ENCODE measurements at regions not wholly inside any gene's neighbourhood (a gene's known extent, or its start where the extent isn't known, plus 50 kb on each side); places are given as distances from the start of the nearest gene placed in this dataset.
"Not testable (repeated sequence)": the region's sequence is repeated elsewhere in the genome, so short reads cannot be mapped to it uniquely, and the experiment has no call there.

DNA sequence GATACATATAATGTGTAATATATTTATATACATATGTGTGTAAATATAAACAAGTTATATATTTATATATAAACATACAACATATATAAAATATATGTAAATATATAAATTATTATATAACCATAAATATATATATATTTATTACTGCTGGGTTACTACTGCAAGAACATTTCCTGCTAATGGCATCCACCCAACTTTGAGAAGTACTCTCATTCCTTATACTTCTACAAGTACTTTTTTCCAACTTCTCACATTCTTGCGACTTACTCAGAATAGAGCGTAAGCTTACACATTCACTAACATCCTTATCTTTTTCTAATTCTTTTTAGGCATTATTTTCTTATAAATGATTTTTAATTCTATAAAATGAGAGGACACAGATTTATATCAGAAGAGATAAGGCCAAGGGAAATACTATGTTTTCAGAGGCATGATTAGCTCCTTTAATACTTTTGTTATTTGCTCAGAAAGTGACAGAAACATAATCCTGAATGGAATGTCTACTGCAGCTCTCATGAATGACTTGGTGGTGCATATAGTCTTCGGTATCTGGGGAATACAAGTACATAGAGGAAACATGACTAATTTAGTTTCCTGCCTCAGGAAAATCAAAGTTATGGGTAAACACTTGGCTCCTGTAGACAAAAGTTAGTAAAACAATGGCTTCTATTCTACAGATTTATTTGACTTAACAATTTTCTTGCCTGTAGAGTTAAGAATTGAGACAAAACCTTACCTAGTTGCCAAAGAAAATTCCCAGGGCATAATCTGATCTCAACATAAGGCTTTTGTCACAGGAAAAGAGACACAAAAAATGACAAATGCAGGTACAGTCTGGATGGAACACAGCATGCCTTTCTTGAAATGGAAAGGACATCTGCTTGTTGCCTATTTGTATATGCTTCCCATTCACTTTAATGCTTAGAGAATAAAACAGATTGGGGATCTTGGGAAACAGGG is 453.9 kb downstream of the SQOR start:
- no peak for DNase-seq (ENCODE audit: low read depth in 1 of 2, low spot score in 1 of 2)

GRCh38 chr15:46089467-46089935 is 454.7 kb downstream of the SQOR start:
- DNase-seq (ENCODE audit: low read depth in 1 of 2, low spot score in 1 of 2), result no peak

DNA sequence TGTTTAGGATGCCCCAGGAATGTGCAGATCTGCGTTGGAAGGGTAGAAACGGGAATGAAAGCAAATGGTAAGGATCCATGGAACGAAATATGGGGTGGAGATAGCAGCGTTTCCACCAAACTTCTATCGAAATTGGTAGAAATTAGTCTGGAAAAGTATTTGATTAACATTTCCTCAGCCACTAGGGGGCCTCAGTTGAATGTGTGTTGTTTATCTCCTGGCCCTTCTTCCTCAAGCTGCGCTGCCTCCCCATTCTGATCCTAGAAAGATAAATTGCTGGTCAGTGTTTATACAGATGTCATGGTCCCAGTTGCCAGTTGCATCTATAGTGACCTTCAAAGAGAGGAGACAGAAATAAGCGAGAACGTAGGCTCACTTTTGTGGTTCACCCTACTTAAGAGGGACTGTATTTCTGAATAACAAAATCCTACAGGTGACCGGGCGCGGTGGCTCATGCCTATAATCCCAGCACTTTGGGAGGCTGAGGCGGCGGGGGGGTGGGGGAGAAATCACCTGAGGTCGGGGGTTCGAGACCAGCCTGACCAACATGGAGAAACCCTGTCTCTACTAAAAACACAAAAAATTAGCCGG is 457.1 kb downstream of the SQOR start:
- no peak for DNase-seq (ENCODE audit: low read depth in 1 of 2, low spot score in 1 of 2)

GRCh38 chr15:46098006-46098405 is 463.2 kb downstream of the SQOR start:
- not testable (repeated sequence) for DNase-seq (ENCODE audit: low read depth in 1 of 2, low spot score in 1 of 2)

- DNase-seq (ENCODE audit: low read depth in 1 of 2, low spot score in 1 of 2), result no peak
Observed at GRCh38 chr15:46110755-46111154, 475.9 kb downstream of the SQOR start.

- DNase-seq (ENCODE audit: low read depth in 1 of 2, low spot score in 1 of 2), result no peak
Observed at GRCh38 chr15:46111730-46112129, 476.9 kb downstream of the SQOR start.

DNA sequence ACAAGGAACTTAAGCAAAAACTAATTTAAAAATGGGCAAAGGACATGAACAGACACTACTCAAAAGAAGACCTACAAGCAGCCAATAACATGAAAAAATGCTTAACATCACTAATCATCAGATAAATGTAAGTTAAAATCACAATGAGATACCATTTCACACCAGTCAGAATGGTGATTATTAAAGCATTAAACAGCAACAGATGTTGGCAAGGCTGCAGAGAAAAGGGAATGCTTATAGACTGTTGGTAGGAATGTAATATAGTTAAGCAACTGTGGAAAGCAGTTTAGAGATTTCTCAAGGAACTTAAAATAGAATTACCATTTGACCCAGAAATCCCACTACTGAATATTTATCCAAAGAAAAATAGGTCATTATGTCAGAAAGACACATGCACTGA is 482.2 kb downstream of the SQOR start:
- DNase-seq (ENCODE audit: low read depth in 1 of 2, low spot score in 1 of 2), result no peak

DNA sequence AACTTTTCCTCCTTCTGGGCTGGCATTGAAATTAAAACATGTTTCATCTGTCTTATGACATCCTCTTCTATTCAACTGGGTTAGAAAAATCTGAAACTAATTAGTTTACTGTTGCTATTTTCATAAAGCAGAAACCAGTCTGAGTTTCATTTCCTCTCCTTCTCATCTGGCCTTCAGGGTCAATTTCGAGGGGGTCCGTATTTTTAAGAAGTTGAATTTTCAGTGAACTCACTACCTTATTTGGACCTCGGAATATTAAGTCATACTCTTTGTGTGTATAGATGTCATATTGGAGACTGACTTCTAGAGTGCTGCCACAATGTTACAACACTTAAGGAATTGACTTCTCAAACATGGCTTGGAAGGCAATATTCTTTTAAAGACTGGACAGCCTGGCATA is 485.9 kb downstream of the SQOR start:
- DNase-seq (ENCODE audit: low read depth in 1 of 2, low spot score in 1 of 2), result no peak

- DNase-seq (ENCODE audit: low read depth in 1 of 2, low spot score in 1 of 2), result no peak
Observed at GRCh38 chr15:46121441-46121840, 486.6 kb downstream of the SQOR start.

GRCh38 chr15:46126581-46126980 is 491.8 kb downstream of the SQOR start:
- DNase-seq (ENCODE audit: low read depth in 1 of 2, low spot score in 1 of 2), result no peak

GRCh38 chr15:46127361-46127874 is 492.6 kb downstream of the SQOR start:
- no peak for DNase-seq (ENCODE audit: low read depth in 1 of 2, low spot score in 1 of 2)

DNA sequence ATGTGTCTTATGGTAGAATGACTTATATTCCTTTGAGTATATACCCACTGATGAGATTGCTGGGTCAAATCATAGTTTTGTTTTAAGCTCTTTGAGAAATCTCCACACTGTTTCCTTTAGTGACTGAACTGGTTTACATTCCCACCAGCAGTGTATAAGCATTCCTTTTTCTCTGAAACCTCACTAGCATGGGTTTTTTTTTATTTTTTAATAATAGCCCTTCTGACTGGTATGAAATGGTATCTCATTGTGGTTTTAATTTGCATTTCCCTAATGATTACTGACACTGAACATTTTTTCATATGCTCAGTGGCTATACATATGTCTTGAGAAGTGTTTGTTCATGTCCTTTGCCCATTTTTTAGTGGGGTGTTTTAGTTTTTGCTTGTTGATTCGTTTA is 494.3 kb downstream of the SQOR start:
- DNase-seq (ENCODE audit: low read depth in 1 of 2, low spot score in 1 of 2), result no peak

DNA sequence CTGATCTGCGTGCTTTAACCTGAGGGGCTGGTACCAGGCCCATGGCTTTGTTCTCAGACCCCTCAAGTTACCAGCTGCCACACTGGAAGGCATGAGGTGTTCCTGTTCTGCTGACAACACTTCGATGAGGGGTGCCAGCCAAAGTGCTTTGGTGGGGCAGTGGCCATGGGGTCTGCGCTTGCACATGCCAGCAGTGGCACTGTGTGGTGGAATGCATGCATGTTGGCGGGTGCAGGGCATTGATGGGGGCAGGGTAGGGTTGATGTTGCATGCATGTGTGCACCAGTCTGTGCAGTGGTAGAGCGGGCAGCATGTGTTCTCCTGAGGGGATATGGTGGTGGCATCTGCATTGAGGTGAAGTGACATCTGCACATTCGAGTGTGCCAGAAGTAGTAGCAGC is 497.0 kb downstream of the SQOR start:
- no peak for DNase-seq (ENCODE audit: low read depth in 1 of 2, low spot score in 1 of 2)

- no peak for DNase-seq (ENCODE audit: low read depth in 1 of 2, low spot score in 1 of 2)
Observed at GRCh38 chr15:46137443-46137842, 502.6 kb downstream of the SQOR start.

GRCh38 chr15:46146002-46146401 is 511.2 kb downstream of the SQOR start:
- DNase-seq (ENCODE audit: low read depth in 1 of 2, low spot score in 1 of 2), result no peak

DNA sequence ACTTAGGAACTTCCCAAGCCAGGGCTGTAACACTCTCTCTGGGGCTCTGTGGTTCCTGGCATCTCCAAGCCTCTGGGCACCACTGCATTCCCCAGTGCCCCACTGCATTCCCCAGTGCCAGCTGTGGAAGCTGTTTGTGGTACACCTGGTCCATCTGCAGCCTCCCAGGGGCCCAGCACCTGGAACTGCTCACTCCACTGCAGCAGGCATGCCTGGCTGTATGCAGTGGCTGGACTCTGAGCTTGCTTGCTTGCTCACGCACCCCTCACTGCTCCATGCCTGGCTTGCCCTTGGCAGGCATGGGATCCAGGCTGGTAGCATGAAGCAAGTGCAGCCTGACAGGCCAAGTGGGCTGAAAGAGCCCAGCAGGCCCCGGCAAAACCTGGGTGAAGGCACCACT is 512.1 kb downstream of the SQOR start:
- DNase-seq (ENCODE audit: low read depth in 1 of 2, low spot score in 1 of 2), result no peak

- DNase-seq (ENCODE audit: low read depth in 1 of 2, low spot score in 1 of 2), result no peak
Observed at GRCh38 chr15:46151786-46152185, 517.0 kb downstream of the SQOR start.

- DNase-seq (ENCODE audit: low read depth in 1 of 2, low spot score in 1 of 2), result no peak
Observed at GRCh38 chr15:46166750-46167149, 531.9 kb downstream of the SQOR start.

DNA sequence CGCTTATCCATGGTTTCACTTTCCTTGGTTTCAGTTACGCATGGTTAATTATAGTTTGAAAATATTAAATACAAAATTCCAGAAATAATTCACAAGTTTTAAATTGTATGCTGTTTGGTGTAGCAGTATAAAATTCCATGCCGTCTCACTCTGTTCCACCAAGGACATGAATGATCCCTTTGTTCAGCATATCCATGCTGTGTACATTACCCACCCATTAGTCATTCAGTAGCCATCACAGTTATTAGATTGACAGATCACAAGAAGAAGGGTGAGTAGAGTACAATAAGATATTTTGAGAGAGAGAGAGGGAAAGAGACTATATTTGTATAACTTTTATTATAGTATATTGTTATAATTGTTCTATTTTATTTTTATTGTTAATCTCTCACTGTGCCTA is 535.5 kb downstream of the SQOR start:
- no peak for DNase-seq (ENCODE audit: low read depth in 1 of 2, low spot score in 1 of 2)

- no peak for DNase-seq (ENCODE audit: low read depth in 1 of 2, low spot score in 1 of 2)
Observed at GRCh38 chr15:46174122-46174521, 539.3 kb downstream of the SQOR start.

DNA sequence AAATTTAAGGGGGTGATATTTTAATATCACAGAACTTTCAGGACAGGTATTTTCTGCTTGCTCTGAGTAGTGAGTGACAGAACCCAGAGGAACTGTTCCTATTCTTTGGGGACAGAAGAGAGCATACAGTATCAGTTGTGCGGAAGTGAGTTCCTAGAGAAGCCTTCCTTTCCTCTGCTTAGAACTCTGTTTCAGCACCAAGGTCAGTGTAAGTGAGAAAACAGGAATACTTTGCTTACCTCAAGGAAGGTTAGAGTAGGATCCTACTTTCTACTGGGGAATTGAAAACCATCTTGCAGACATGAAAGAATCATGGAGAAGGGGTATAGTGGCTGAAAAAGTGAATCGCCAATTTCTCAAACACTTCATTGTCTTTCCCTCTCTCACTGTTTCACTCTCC is 542.4 kb downstream of the SQOR start:
- DNase-seq (ENCODE audit: low read depth in 1 of 2, low spot score in 1 of 2), result no peak

DNA sequence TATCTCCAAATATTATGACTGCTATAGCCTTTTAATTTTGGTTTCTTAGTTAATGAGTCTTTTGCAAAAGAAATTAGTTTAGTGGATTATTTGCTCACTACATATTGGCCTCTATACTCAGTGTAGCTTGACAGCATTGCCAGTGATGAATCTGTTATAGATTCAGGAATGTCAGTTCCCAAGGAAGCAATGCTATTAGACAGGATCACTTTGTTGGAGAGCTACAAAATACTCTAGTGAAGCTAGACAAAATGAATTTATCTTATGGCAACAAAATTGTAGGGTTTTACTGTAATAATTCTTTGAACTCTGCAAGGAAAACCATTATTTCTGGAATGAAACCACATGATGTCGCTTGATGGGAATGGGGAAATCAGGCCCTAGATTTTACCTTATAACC is 543.3 kb downstream of the SQOR start:
- DNase-seq (ENCODE audit: low read depth in 1 of 2, low spot score in 1 of 2), result no peak
